ENCODE measurements at regions not wholly inside any gene's neighbourhood (a gene's known extent, or its start where the extent isn't known, plus 50 kb on each side); places are given as distances from the start of the nearest gene placed in this dataset.
"Not testable (repeated sequence)": the region's sequence is repeated elsewhere in the genome, so short reads cannot be mapped to it uniquely, and the experiment has no call there.

DNA sequence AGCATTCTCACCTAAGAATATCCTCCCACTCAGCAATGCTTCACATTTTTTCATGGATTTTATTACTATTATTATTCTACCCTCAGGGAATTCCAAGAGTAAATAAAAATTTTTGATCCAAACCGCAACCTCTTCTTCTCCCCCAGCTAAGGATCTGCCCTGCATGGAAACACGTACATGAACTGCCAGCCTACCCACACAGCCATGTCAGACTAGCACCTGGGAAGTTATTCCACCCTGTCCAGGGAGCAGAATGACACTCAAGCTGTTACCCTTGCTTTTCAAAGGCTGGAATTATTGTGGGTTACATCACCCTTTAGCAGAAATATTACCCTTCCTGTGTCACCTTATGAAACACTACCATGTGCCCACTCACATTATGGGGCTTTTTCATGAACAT, 227.3 kb upstream of the USP15 start:
- no peak overlapping the region for H3K4me3 ChIP-seq (ENCODE audit: control insufficient read depth, low read depth, low read length)
- TF ChIP-seq, protein P1, sequence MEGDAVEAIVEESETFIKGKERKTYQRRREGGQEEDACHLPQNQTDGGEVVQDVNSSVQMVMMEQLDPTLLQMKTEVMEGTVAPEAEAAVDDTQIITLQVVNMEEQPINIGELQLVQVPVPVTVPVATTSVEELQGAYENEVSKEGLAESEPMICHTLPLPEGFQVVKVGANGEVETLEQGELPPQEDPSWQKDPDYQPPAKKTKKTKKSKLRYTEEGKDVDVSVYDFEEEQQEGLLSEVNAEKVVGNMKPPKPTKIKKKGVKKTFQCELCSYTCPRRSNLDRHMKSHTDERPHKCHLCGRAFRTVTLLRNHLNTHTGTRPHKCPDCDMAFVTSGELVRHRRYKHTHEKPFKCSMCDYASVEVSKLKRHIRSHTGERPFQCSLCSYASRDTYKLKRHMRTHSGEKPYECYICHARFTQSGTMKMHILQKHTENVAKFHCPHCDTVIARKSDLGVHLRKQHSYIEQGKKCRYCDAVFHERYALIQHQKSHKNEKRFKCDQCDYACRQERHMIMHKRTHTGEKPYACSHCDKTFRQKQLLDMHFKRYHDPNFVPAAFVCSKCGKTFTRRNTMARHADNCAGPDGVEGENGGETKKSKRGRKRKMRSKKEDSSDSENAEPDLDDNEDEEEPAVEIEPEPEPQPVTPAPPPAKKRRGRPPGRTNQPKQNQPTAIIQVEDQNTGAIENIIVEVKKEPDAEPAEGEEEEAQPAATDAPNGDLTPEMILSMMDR (conservative IDR thresholded peaks at IDR 0.05; ENCODE audit: control insufficient read depth, insufficient read depth, low read depth, low read length) = no peak
- DNase-seq (ENCODE audit: low read depth) = no peak

DNA sequence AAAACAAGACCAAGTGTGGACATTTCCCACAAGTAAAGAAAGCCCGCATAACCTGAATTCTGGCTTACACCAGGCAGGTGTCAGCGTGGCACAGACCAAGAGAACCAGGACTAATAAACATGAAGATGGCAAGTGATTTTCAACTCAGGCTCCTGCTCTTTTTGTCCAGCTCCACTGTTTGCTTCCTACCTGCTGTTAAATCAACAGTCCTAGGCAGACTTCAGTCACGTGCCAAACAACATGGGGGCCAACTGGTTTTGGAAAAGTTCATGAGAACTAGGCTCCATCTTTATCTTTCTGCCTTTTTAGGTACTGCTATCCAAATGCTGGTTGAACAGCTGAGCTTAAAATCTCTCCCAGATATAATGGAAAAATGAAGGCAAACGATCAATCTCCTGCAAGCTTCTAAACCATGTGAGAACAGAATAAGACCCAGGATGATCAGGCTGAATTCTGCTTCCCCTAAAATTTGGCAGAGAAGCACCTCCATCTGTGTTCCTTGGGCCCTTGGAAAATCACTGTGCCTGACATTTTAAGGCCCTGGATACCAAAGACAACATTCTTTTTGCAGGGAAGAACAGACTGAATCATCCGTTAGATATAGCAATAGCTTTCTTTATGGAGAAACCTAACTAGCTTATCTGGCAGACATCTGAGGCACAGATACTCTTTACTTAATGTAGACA, 215.6 kb upstream of the USP15 start:
- no peak overlapping the region for H3K4me3 ChIP-seq (ENCODE audit: control insufficient read depth, low read depth, low read length)
- TF ChIP-seq, protein P1 (conservative IDR thresholded peaks at IDR 0.05; ENCODE audit: control insufficient read depth, insufficient read depth, low read depth, low read length) = no peak
- peak; percentile 5 for DNase-seq (ENCODE audit: low read depth)

DNA sequence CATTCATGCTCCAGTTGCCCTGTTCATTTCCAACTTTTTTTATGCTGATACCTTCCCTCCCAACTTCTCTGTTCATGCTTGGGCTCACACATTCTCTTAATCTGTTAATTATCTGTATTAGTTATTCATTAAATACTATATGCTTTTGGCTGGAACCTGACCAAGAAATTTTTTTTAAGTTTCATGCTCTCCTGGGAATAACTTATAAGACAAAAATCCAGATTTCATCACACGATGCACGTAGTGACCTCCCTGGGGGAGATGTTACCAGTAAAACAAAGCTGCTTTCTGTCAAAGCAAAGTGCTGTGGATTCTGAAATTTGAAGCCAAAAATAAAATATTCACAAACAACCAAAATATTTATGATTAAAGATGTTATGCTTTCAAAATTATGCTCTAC, 215.0 kb upstream of the USP15 start:
- no peak overlapping the region for H3K4me3 ChIP-seq (ENCODE audit: control insufficient read depth, low read depth, low read length)
- TF ChIP-seq, protein P1 (conservative IDR thresholded peaks at IDR 0.05; ENCODE audit: control insufficient read depth, insufficient read depth, low read depth, low read length) = no peak
- peak; percentile 8 for DNase-seq (ENCODE audit: low read depth)

DNA sequence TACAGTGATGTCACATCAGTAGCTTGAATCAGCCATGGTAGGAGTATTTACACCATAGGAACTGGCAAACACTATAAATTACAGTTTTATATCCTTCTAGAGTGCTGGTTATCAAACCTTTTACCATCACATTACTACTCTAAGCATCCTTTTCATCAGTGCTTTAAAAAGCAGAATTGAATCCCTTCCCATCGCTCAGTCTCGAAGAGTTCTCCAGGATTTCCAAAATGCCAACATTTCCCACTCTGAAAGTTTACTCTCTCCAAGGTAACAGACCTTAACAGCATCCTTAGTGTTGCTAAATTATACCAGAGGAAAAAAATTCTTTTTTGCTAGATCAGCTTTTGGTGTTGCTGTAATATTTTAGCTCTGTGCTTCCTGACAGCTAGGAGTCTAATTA, 209.4 kb upstream of the USP15 start:
- TF ChIP-seq, protein P1 (conservative IDR thresholded peaks at IDR 0.05; ENCODE audit: control insufficient read depth, insufficient read depth, low read depth, low read length) = no peak
- no peak overlapping the region for H3K4me3 ChIP-seq (ENCODE audit: control insufficient read depth, low read depth, low read length)
- no peak for DNase-seq (ENCODE audit: low read depth)

DNA sequence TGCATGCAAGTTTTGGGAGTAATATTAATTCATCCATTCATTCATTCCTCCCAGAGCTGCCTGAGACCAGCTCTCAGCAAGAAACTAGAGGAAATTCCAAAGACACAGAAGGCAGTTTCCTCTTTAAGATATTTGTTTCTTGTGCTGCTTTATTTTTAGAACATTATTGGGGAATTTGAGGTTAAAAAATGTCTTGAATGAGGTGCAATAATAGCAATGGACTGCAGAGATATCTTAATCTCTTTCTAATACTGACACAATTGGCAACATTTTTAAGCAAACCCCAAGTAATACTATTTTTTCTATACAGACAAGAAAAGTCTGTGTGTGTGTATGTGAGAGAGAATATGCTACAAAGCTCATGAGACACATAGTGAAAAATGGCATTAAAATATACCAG, 190.2 kb upstream of the USP15 start:
- no peak for DNase-seq (ENCODE audit: low read depth)
- no peak overlapping the region for H3K4me3 ChIP-seq (ENCODE audit: control insufficient read depth, low read depth, low read length)
- TF ChIP-seq, protein P1 (conservative IDR thresholded peaks at IDR 0.05; ENCODE audit: control insufficient read depth, insufficient read depth, low read depth, low read length) = no peak

DNA sequence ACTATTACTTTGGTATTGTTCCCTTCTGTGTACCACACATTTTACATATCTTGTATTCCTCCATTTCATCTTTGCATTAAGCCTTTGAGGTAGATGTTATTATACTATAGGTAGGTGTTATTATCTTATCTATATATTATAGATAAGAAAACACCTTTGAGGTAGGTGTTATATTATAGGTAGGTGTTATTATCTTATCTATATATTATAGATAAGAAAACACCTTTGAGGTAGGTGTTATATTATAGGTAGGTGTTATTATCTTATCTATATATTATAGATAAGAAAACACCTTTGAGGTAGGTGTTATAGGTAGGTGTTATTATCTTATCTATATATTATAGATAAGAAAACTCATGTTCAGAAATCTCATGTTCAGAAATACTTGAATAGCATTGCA, 187.0 kb upstream of the USP15 start:
- not testable (repeated sequence) for H3K4me3 ChIP-seq (ENCODE audit: control insufficient read depth, low read depth, low read length); DNase-seq (ENCODE audit: low read depth)

DNA sequence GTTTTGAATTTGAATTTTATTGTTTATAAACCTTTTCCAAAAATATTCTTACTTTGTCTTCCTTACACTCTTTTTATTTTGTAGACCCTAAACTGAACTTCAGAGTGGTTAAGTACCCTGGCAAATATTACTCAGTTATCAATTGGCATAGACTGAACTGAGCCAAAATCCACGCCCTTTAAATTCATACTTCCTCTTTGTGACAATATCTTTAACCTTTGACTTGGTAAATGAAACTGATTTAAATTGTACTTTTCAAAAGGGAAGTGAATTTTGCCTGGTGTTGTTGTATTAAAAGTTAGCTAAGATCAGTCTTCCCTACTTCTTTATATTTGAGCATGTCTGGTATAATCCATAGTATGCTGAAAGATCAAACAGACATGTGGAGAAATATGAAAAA, 184.3 kb upstream of the USP15 start:
- no peak for DNase-seq (ENCODE audit: low read depth)
- no peak overlapping the region for H3K4me3 ChIP-seq (ENCODE audit: control insufficient read depth, low read depth, low read length)
- TF ChIP-seq, protein P1 (conservative IDR thresholded peaks at IDR 0.05; ENCODE audit: control insufficient read depth, insufficient read depth, low read depth, low read length) = no peak

Data from fibroblast of mammary gland (primary cell).